GM18498 (cell line): ENCODE measurements at regions not wholly inside any gene's neighbourhood (a gene's known extent, or its start where the extent isn't known, plus 50 kb on each side); places are given as distances from the start of the nearest gene placed in this dataset.

Experiments
- ATAC-seq: cut with Tn5 transposase; IDR thresholded peaks from one replicate; pipeline ENCODE4 v1.9.1; 2021; ENCODE audit warnings: mild to moderate bottlenecking, moderate library complexity; ENCODE audit not compliant: unreplicated experiment

DNA sequence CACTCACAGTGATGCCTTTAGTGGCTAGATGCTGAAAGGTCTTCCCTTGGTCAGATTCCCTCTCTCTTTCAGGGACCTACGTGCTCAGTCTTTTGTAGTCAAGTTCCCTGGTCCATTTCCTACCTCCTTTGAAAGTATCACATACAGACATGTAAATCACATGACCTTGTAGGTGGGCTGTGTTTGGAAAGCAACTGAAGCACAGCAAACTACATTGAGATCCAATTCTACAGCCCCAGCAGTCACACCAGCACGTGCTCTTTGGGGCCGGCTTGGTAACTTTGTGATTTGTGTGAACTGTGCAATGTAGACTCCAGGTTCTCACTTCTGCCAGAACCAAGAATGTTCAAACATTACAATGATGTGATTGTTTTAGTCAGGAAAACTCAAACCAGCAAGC, 89.7 kb upstream of the PLPP4 start:
- ATAC-seq: no peak

DNA sequence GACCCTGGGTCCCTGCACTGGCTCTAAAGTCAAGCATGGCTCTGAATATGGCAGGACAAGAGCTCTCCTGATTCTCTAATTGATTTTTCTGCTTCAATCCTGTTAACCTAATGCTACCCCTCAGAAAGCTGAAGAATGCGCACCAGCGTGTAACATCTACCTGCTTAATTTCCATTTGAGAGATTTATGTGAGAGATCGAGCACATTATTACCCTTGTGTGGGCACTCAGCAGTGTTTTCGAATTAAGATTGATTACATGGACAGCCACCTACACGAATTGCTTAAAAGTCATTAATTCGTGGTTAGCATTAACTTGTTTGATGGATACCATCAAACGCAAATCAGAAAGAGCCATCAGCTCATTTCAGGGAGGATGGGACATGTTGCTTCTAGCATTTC, 88.7 kb upstream of the PLPP4 start:
- ATAC-seq: no peak

- ATAC-seq: no peak
These were observed 88.1 kb upstream of the PLPP4 start for GRCh38 chr10:120368927-120369326.

DNA sequence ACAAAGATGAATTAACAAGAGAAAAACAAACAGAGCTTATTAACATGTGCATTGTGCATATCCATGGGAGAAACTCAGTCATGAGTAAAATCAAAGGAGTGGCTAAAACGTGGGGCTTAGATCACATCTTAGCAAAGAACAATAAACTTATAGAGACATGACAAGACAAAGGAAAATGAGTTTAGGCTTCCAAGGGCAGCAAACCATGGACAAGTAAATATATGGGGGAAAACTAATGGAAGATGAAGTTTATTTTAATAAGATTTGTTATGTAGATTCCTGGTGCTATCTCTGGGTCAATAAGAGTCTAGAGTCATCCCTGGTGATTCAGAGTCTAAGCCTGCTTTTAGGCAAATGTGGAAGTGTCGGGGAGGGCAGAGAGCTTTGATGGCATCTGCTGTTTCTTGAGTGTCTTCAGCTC, 87.2 kb upstream of the PLPP4 start:
- no peak for ATAC-seq

GRCh38 chr10:120371856-120372255, 85.2 kb upstream of the PLPP4 start:
- ATAC-seq: no peak

DNA sequence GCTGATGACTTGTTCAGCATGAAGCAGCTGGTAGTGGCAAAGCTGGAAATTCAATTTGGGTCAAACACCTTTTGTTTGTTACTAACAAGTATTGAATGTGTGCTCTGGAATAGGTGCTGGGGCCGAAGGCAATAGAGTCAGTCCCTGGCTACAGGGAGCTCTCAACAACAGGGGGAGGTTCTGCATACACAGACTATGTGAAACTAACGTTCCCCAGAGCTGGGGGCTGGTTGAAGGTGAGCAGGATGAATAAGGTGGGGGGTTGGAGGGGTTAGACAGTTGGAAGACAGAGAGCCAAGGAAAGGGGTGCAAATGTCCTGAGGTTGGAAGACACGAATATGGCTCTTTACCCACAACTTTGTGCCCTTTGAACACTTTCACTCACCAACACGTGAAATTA, 84.1 kb upstream of the PLPP4 start:
- no peak for ATAC-seq

DNA sequence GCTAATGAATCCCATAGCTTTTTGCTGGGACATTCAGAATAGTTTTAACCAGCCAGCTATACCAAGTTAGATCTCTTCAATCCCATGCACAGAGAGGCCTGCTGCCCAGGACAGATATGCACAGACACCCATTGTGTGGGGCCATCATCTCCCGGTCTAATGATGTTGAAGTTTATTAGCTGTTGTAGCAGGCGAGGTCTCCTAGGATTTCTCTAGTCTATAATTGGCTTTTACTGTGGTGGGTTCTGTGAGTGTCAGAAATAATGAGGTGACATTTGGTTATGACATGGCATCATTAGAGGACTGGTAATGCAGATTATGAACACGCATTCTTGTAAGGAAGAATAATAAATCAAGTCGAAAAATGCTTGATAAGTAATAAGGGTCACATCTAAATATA, 81.4 kb upstream of the PLPP4 start:
- no peak for ATAC-seq

DNA sequence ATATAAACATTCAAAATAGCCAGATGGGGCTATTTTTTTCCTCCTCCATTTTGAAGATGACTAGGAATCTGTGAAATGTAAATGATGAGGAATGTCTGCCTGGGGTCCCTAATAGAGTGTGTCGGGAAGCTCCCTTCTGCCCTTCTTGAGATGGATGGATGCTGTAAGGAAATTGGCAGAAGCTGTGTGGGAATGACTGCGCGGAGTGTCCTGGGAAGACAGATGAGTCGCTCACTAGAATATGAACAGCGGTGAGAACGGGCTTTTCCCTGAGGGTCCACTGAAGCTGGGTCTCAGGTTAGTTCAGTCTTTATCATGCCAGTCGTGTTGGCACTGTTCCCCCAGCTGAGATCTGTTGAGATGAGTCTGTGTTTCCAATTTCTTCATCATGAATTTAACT, 75.1 kb upstream of the PLPP4 start:
- ATAC-seq: no peak

- ATAC-seq: no peak
These were observed 74.7 kb upstream of the PLPP4 start for GRCh38 chr10:120382360-120382759.

GRCh38 chr10:120385992-120386391, 71.0 kb upstream of the PLPP4 start:
- ATAC-seq: no peak

- ATAC-seq: no peak
These were observed 70.1 kb upstream of the PLPP4 start for GRCh38 chr10:120386896-120387295.

GRCh38 chr10:120387326-120387725, 69.7 kb upstream of the PLPP4 start:
- ATAC-seq: no peak

DNA sequence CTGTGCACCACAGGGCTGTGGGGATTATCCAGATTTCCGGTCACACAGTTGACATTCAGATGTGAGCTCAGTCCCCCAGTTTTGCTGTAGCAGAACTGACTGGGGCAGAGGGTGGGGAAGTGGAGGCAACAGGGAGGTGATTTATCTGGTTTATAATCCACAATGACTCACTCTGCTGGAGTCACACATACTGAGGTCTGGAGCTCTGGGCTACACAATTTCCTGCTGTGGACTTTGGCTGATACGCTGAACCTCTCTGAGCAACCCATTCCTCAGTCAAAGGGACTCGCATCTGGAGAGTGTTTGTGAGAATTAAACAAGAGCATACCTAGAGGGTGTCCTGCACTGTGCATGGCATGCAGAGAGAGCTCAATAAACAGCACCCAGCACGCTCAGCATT, 64.8 kb upstream of the PLPP4 start:
- ATAC-seq: no peak

GRCh38 chr10:120392671-120393079, 64.4 kb upstream of the PLPP4 start:
- no peak for ATAC-seq

GRCh38 chr10:120394446-120394845, 62.6 kb upstream of the PLPP4 start:
- ATAC-seq: no peak

- ATAC-seq: no peak
These were observed 60.8 kb upstream of the PLPP4 start for GRCh38 chr10:120396228-120396627.

GRCh38 chr10:120398180-120398579, 58.8 kb upstream of the PLPP4 start:
- ATAC-seq: no peak

DNA sequence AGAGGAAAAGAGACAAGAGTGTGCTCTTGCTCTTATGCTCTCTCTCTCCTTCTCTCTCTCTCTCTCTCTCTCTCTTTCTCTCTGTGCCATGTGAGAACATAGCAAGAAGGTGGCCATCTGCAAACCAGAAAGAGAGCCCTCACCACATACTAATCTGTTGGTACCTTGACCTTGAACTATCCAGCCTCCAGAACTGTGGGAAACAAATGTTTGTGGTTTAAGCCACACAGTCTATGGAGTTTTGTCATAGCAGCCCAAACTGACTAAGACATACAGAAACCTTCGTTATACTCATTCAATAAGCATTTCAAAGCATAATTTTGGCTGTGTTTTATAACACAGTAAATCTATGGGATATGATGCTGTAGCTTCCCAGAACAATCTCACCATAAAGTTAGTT, 56.4 kb upstream of the PLPP4 start:
- ATAC-seq: no peak

GRCh38 chr10:120402147-120402766, 54.8 kb upstream of the PLPP4 start:
- ATAC-seq: no peak

GRCh38 chr10:120403109-120403508, 53.9 kb upstream of the PLPP4 start:
- no peak for ATAC-seq

- no peak for ATAC-seq
These were observed 50.7 kb upstream of the PLPP4 start for GRCh38 chr10:120406376-120406775.
